GM12878 (cell line): ENCODE measurements at regions not wholly inside any gene's neighbourhood (a gene's known extent, or its start where the extent isn't known, plus 50 kb on each side); places are given as distances from the start of the nearest gene placed in this dataset.

Experiments
- ATAC-seq: fragments of 200-7000 bp; cut with Tn5 transposase; 3 replicates; pipeline ENCODE4 v1.9.1; 2020; ENCODE audit warnings: mild to moderate bottlenecking, moderate library complexity
- BruUV-seq: library from RNA; stranded (reverse); fragments of 400-500 nt; replicated peaks from 2 replicates; lab custom pipeline; 2021; lab: Mats Ljungman, UMichigan
- CTCF ChIA-PET: fragments of 300-600 bp; sonication (Branson Sonifier 250); formaldehyde crosslinking; extraction: SDS; loops from one replicate; lab custom pipeline; 2021; ENCODE audit warnings: inconsistent platforms; lab: Yijun Ruan, JAX
- POLR2A ChIA-PET: fragments of 350-600 bp; formaldehyde crosslinking; extraction: SDS; loops from one replicate; lab custom pipeline; 2021; ENCODE audit warnings: inconsistent platforms; lab: Charles Lee
- RAD21 ChIA-PET: fragments of 300-600 bp; sonication (Branson Sonifier 250); formaldehyde crosslinking; loops from one replicate; lab custom pipeline; 2023; ENCODE audit warnings: antibody characterized with exemption; ENCODE audit not compliant: unreplicated experiment; lab: Charles Lee
- SMC1A ChIA-PET: fragments of 300-600 bp; sonication (Branson Sonifier 250); formaldehyde crosslinking; loops from one replicate; lab custom pipeline; 2023; ENCODE audit not compliant: unreplicated experiment, uncharacterized antibody; lab: Charles Lee
- DNase-seq: peaks from one replicate; pipeline ENCODE4 v3.0.0-alpha.2; 2011; ENCODE audit warnings: low read depth, low spot score
- FAIRE-seq: peaks from 3 replicates; lab custom pipeline; 2011; peaks lifted over from hg19 to GRCh38; lab: Jason Lieb, UNC
- H2AFZ ChIP-seq: 2 replicates; pipeline ENCODE4 v1.6.0; 2011; ENCODE audit warnings: low read depth, low read length, control low read depth; ENCODE audit not compliant: control insufficient read depth
- H3K27ac ChIP-seq: 2 replicates; pipeline ENCODE4 v1.5.1; 2011; ENCODE audit warnings: control low read depth; ENCODE audit not compliant: control insufficient read depth, insufficient read depth
- H3K27me3 ChIP-seq, 2 experiments: replicated peaks in 1 of 2; 2 replicates each; pipeline versions ENCODE4 v1.6.0 to v1.6.1; 2011; ENCODE audit warnings: low read length in 1 of 2; ENCODE audit not compliant: control insufficient read depth in 2 of 2, insufficient read depth in 2 of 2
- H3K36me3 ChIP-seq, 2 experiments: 2 replicates each; pipeline ENCODE4 v1.5.1; 2011; ENCODE audit warnings: low read length in 1 of 2; ENCODE audit not compliant: control insufficient read depth in 2 of 2, insufficient read depth in 2 of 2
- H3K4me1 ChIP-seq: 2 replicates; pipeline ENCODE4 v1.6.1; 2011; ENCODE audit warnings: mild to moderate bottlenecking, low read length, moderate library complexity, mixed read lengths; ENCODE audit not compliant: control insufficient read depth, insufficient read depth
- H3K4me2 ChIP-seq: 2 replicates; pipeline ENCODE4 v1.6.0; 2011; ENCODE audit warnings: control low read depth; ENCODE audit not compliant: control insufficient read depth, insufficient read depth
- H3K4me3 ChIP-seq: fragments of 200-600 bp; sonication (generic); 2 replicates; pipeline ENCODE4 v1.5.1; 2016
- H3K79me2 ChIP-seq: 2 replicates; pipeline ENCODE4 v1.6.0; 2011; ENCODE audit warnings: low read length; ENCODE audit not compliant: control insufficient read depth, insufficient read depth
- H3K9ac ChIP-seq: 2 replicates; pipeline ENCODE4 v1.8.0; 2011; ENCODE audit warnings: low read length, control low read depth, mixed read lengths; ENCODE audit not compliant: control insufficient read depth, insufficient read depth
- H3K9me3 ChIP-seq: replicated peaks from 3 replicates; pipeline ENCODE4 v1.5.1; 2011; ENCODE audit warnings: mild to moderate bottlenecking, low read length; ENCODE audit not compliant: control insufficient read depth, insufficient read depth
- H4K20me1 ChIP-seq: 2 replicates; pipeline ENCODE4 v1.6.0; 2011; ENCODE audit not compliant: control insufficient read depth, insufficient read depth
- BMI1 ChIP-seq: fragments of 450-650 bp; IDR thresholded peaks from 2 replicates; pipeline ENCODE4 v1.6.1; 2016; ENCODE audit warnings: mild to moderate bottlenecking, moderate library complexity, borderline replicate concordance
- CUX1 ChIP-seq: IDR thresholded peaks from 2 replicates; pipeline ENCODE4 v1.6.1; 2012; ENCODE audit warnings: improper control_type of control experiment, low read depth, low read length; ENCODE audit not compliant: insufficient replicate concordance
- ELK1 ChIP-seq: IDR thresholded peaks from 2 replicates; pipeline ENCODE4 v1.6.1; 2012; ENCODE audit warnings: low read depth, low read length, improper control_type of control experiment
- IKZF1 ChIP-seq: fragments of 450-650 bp; conservative IDR thresholded peaks from 2 replicates; pipeline ENCODE4 v1.6.1; 2017; ENCODE audit warnings: antibody characterized with exemption, mild to moderate bottlenecking
- WGBS: methylation state at CpG from one replicate; pipeline ENCODE4 v1.1.6; 2016; ENCODE audit warnings: low lambda C conversion rate; ENCODE audit not compliant: insufficient replicate concordance, insufficient coverage; ENCODE audit errors: missing lambda C conversion rate; 5-methylcytosine and 5-hydroxymethylcytosine counted together
- in situ Hi-C: fragments of 300-500 bp; cut with MboI; formaldehyde crosslinking; loops from 9 replicates; pipeline ENCODE4 v1.14.3; 2018; ENCODE audit warnings: mixed read lengths
- intact Hi-C: fragments of 100-400 bp; cut with micrococcal nuclease; formaldehyde crosslinking; loops from one replicate; pipeline ENCODE4 v1.14.2; 2022; ENCODE audit not compliant: unreplicated experiment

GRCh38 chr5:98268162-98268860, 505.2 kb upstream of the RGMB start:
- Histone ChIP-seq H3K36me3 (no peaks in the 10 kb centered on the region), H3K79me2 (no peaks in the 10 kb centered on the region), H3K27ac (no peak overlapping the region), H3K9me3 (no peaks in the 10 kb centered on the region), H3K4me1 (no peaks in the 10 kb centered on the region), H3K4me2 (no peak overlapping the region), H4K20me1 (no peaks in the 10 kb centered on the region), H3K4me3 (no peak overlapping the region), H2AFZ (no peak overlapping the region), H3K9ac (no peak overlapping the region), H3K27me3 (no peaks in the 10 kb centered on the region)
- TF ChIP-seq ELK1, result no peak
- TF ChIP-seq CUX1, result no peak
- TF ChIP-seq BMI1, result no peak
- no peak for TF ChIP-seq IKZF1
- intact Hi-C loops, result no loop called here
- ChIA-PET SMC1A (interaction anchor here (1.0 kb wide), 1 partner anchor 654 kb away, joined by 3 read pairs; no protein-coding TSS in a partner anchor), POLR2A (interaction anchor here (0.7 kb wide), 2 partner anchors 52 to 1208 kb away, joined by 4 to 6 read pairs; no protein-coding TSS in a partner anchor), RAD21 (no interaction called here), CTCF (no interaction called here)
- in situ Hi-C loops, result no loop called here
- no peak for DNase-seq
- FAIRE-seq, result no peak
- ATAC-seq, result no peak
- 37% methylated on average over 7 of the region's 7 CpGs for WGBS
- BruUV-seq, result no TSS peak
